Neuronal stem cell (in vitro differentiated cells): ENCODE measurements at regions not wholly inside any gene's neighbourhood (a gene's known extent, or its start where the extent isn't known, plus 50 kb on each side); places are given as distances from the start of the nearest gene placed in this dataset.

Experiments used
- DNase-seq: peaks from one replicate; pipeline ENCODE4 v3.0.0-alpha.2; 2013; ENCODE audit warnings: low spot score
- H2AFZ ChIP-seq: one replicate; pipeline ENCODE4 v1.6.1; 2013; ENCODE audit warnings: mild to moderate bottlenecking, low read length, inconsistent platforms
- H2AK5ac ChIP-seq: 2 replicates; pipeline ENCODE4 v1.6.1; 2013; ENCODE audit warnings: low read depth, mild to moderate bottlenecking, inconsistent platforms, low read length, moderate library complexity, mixed read lengths
- H2BK120ac ChIP-seq: 2 replicates; pipeline ENCODE4 v1.6.1; 2013; ENCODE audit warnings: low read depth, mild to moderate bottlenecking, inconsistent platforms, low read length, moderate library complexity, mixed read lengths
- H2BK12ac ChIP-seq: one replicate; pipeline ENCODE4 v1.6.1; 2013; ENCODE audit warnings: low read length, inconsistent platforms
- H2BK15ac ChIP-seq: 2 replicates; pipeline ENCODE4 v1.6.1; 2013; ENCODE audit warnings: mild to moderate bottlenecking, low read length, inconsistent platforms, mixed read lengths
- H2BK5ac ChIP-seq: one replicate; pipeline ENCODE4 v1.6.1; 2013; ENCODE audit warnings: inconsistent platforms, mild to moderate bottlenecking, low read length, moderate library complexity
- H3K14ac ChIP-seq: one replicate; pipeline ENCODE4 v1.6.1; 2013; ENCODE audit warnings: low read length, inconsistent platforms
- H3K18ac ChIP-seq: 2 replicates; pipeline ENCODE4 v1.6.1; 2013; ENCODE audit warnings: low read length, inconsistent platforms
- H3K23ac ChIP-seq: 2 replicates; pipeline ENCODE4 v1.6.1; 2013; ENCODE audit warnings: low read depth, mild to moderate bottlenecking, mixed read lengths, low read length, inconsistent platforms; ENCODE audit not compliant: poor library complexity
- H3K27ac ChIP-seq: replicated peaks from 3 replicates; pipeline ENCODE4 v1.5.1; 2013; ENCODE audit warnings: low read length, inconsistent platforms
- H3K27me3 ChIP-seq, 3 experiments: 2 replicates each; pipeline ENCODE4 v1.6.1; 2013; ENCODE audit warnings: low read length in 3 of 3, mild to moderate bottlenecking in 2 of 3, inconsistent platforms in 1 of 3, low read depth in 1 of 3, mixed read lengths in 1 of 3, moderate library complexity in 1 of 3; ENCODE audit not compliant: control insufficient read depth in 3 of 3, insufficient read depth in 3 of 3
- H3K36me3 ChIP-seq, 2 donors: replicated peaks in 1 of 2; 2 replicates each; pipeline ENCODE4 v1.6.1; 2013; ENCODE audit warnings: low read length in 2 of 2; ENCODE audit not compliant: control insufficient read depth in 2 of 2, insufficient read depth in 2 of 2
- H3K4ac ChIP-seq: 2 replicates; pipeline ENCODE4 v1.6.1; 2013; ENCODE audit warnings: inconsistent platforms, mild to moderate bottlenecking, low read length, moderate library complexity
- H3K4me1 ChIP-seq, 2 donors: 1 replicate in 1 of 2; 2 replicates in 1 of 2; pipeline ENCODE4 v1.6.1; 2013; ENCODE audit warnings: low read length in 2 of 2, low read depth in 1 of 2; ENCODE audit not compliant: control insufficient read depth in 2 of 2, insufficient read depth in 1 of 2
- H3K4me2 ChIP-seq: one replicate; pipeline ENCODE4 v1.6.1; 2013; ENCODE audit warnings: mild to moderate bottlenecking, low read length, inconsistent platforms; ENCODE audit not compliant: insufficient read depth, poor library complexity, severe bottlenecking
- H3K4me3 ChIP-seq, 2 donors: 2 replicates each; pipeline ENCODE4 v1.5.1; 2013; ENCODE audit warnings: low read length in 2 of 2, mild to moderate bottlenecking in 2 of 2, inconsistent platforms in 1 of 2, moderate library complexity in 1 of 2
- H3K79me1 ChIP-seq: one replicate; pipeline ENCODE4 v1.6.1; 2013; ENCODE audit warnings: low read depth, mild to moderate bottlenecking, inconsistent platforms, low read length, moderate library complexity
- H3K9ac ChIP-seq: one replicate; pipeline ENCODE4 v1.6.1; 2013; ENCODE audit warnings: mild to moderate bottlenecking, low read depth, low read length, inconsistent platforms; ENCODE audit not compliant: poor library complexity
- H3K9me3 ChIP-seq, 2 donors: replicated peaks in 1 of 2; 2 replicates each; pipeline versions ENCODE3 to v1.6.1; 2013; ENCODE audit warnings: low read length in 2 of 2, mild to moderate bottlenecking in 2 of 2, inconsistent platforms in 1 of 2, low read depth in 1 of 2, mixed read lengths in 1 of 2, moderate library complexity in 1 of 2; ENCODE audit not compliant: control insufficient read depth in 2 of 2, insufficient read depth in 1 of 2
- H4K8ac ChIP-seq: one replicate; pipeline ENCODE4 v1.6.1; 2013; ENCODE audit warnings: low read depth, mild to moderate bottlenecking, inconsistent platforms, low read length, moderate library complexity
- H4K91ac ChIP-seq: one replicate; pipeline ENCODE4 v1.6.1; 2013; ENCODE audit warnings: low read length, low read depth, mild to moderate bottlenecking, inconsistent platforms; ENCODE audit not compliant: poor library complexity
- WGBS, 2 donors: extraction: QIAGEN DNeasy Blood & Tissue Kit; methylation state at CpG; one replicate each; pipeline ENCODE4 v1.1.7; 2013; ENCODE audit warnings: missing lambda C conversion rate in 2 of 2, mixed read lengths in 1 of 2; ENCODE audit not compliant: insufficient read length in 2 of 2, insufficient replicate concordance in 1 of 2; ENCODE audit errors: extremely low coverage in 2 of 2; 5-methylcytosine and 5-hydroxymethylcytosine counted together

DNA sequence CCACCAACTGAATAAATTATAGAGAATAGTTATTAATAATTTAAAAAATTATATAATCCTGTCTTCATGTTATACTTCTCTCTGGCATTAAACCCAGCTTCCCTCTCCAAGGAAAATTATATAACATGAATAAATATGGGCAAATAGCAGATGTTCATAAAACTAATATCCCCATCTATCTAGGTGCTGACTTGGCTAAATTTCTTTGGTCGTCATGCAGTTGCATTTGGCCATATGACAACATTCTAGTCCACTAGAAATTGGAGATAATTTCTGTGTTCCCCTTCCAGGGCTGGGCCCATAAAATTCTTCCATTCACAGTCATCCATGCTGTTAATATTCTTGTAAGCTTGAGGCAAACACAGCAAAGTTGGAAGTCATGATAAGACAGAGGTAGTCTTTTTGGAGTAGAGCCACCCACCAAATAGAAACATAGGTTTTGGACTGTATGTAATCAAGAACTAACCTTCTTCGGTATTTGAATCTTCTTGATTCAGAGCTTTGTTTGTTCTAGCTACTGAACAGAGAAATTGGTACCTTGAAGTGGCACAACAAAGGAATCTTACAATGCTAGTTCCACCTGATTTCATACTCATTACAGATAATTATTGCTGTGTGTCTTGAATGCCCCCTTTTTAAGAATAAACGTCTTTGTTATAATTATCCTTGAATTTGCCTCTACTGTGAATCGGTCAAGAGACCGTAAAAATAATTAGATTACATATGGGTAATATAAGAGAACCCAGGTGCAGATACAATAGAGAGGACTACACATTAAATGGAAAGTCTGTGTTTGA lies 678.5 kb upstream of the PCDH20 start:
- Histone ChIP-seq H3K4me2 (no peak overlapping the region), H2BK5ac (no peak overlapping the region), H4K91ac (no peak overlapping the region), H3K27me3 (no peaks in the 10 kb centered on the region), H3K18ac (no peak overlapping the region), H3K4ac (no peak overlapping the region), H2AFZ (no peak overlapping the region), H2BK15ac (no peak overlapping the region), H2AK5ac (no peak overlapping the region), H3K9me3 (no peaks in the 10 kb centered on the region), H3K27ac (no peak overlapping the region), H4K8ac (no peak overlapping the region), H3K4me3 (no peak overlapping the region), H2BK12ac (no peak overlapping the region), H3K9ac (no peak overlapping the region), H3K14ac (no peak overlapping the region), H3K79me1 (no peaks in the 10 kb centered on the region), H3K36me3 (no peaks in the 10 kb centered on the region), H3K4me1 (no peaks in the 10 kb centered on the region), H2BK120ac (no peak overlapping the region), H3K23ac (no peak overlapping the region)
- DNase-seq: no peak
- WGBS, 2 donors: no CpG with 5 or more reads among the region's 5 CpGs

DNA sequence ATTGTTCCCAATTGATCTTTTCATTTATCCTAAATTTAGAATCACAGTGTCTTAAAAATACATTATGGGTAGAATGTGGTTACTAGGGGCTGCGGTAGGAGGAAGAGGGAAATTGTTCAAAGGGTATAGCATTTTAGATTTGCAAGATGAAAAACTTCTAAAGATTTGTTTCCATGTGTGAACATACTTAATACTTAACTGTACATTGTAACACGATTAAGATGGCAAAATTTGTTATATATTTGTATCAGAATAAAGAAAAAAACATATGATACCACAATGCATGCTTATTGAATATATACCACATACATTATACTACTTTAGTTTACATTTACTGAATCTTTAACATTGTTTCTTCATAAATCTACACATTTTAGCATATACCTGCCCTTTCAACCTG lies 677.3 kb upstream of the PCDH20 start:
- no peak overlapping the region for H3K9ac ChIP-seq
- H3K4ac ChIP-seq: no peak overlapping the region
- H3K4me3 ChIP-seq: no peak overlapping the region
- no peak overlapping the region for H3K18ac ChIP-seq
- no peak overlapping the region for H2BK5ac ChIP-seq
- no peak overlapping the region for H4K8ac ChIP-seq
- H3K23ac ChIP-seq: no peak overlapping the region
- H2BK120ac ChIP-seq: no peak overlapping the region
- no peaks in the 10 kb centered on the region for H3K27me3 ChIP-seq
- H3K79me1 ChIP-seq: no peaks in the 10 kb centered on the region
- no peak overlapping the region for H4K91ac ChIP-seq
- no peak for DNase-seq
- H3K36me3 ChIP-seq: no peaks in the 10 kb centered on the region
- H3K4me1 ChIP-seq: no peaks in the 10 kb centered on the region
- no peak overlapping the region for H2AFZ ChIP-seq
- H3K4me2 ChIP-seq: no peak overlapping the region
- no peak overlapping the region for H3K14ac ChIP-seq
- H2BK12ac ChIP-seq: no peak overlapping the region
- H2AK5ac ChIP-seq: no peak overlapping the region
- H3K9me3 ChIP-seq: no peaks in the 10 kb centered on the region
- no peak overlapping the region for H3K27ac ChIP-seq
- WGBS, 2 donors: no CpG with 5 or more reads among the region's 2 CpGs
- no peak overlapping the region for H2BK15ac ChIP-seq

DNA sequence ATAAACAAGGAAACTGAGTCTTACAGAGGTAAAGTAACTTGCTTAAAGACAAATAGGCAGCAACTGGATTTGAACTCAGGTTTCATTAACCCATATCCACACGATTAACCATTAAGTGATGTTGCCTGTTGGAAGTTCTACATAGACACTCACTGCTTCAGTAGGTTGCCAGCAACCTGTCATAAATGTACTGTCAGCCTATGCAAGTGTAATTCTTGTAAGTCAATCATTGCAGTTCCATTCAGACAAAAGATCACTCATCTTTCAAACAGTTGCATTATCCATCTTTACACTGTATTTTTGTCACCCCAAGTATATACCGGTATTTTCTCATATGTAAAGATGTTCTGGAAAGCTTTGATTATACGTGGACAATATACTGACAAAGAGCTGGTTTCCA lies 676.9 kb upstream of the PCDH20 start:
- DNase-seq: no peak
- Histone ChIP-seq H3K18ac (no peak overlapping the region), H3K79me1 (no peaks in the 10 kb centered on the region), H3K36me3 (no peaks in the 10 kb centered on the region), H4K8ac (no peak overlapping the region), H3K14ac (no peak overlapping the region), H2BK15ac (no peak overlapping the region), H3K23ac (no peak overlapping the region), H3K9ac (no peak overlapping the region), H2BK120ac (no peak overlapping the region), H2AFZ (no peak overlapping the region), H2BK5ac (no peak overlapping the region), H4K91ac (no peak overlapping the region), H3K4me1 (no peaks in the 10 kb centered on the region), H2BK12ac (no peak overlapping the region), H3K27ac (no peak overlapping the region), H3K9me3 (no peaks in the 10 kb centered on the region), H3K4me2 (no peak overlapping the region), H2AK5ac (no peak overlapping the region), H3K27me3 (no peaks in the 10 kb centered on the region), H3K4me3 (no peak overlapping the region), H3K4ac (no peak overlapping the region)
- WGBS, 2 donors: no CpG with 5 or more reads among the region's 3 CpGs

DNA sequence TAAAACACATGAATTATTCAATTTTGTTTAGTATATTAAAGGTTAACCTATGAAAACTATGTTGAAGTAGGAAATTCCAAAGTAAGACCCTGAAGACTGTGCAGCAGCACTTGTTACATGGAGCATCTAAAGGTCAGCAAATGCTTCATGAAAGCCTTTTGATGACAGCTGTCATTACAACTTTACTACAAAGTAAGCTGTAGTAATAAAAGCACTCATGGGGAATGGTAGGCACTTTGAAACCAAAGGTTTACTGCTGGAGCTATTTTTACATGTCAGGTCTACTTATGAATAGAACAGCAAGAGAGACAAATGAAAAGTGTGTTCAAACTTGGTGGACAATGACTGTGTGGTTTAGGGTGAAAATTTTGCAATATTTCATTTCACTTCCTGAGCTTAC lies 672.5 kb upstream of the PCDH20 start:
- Histone ChIP-seq H2BK120ac (no peak overlapping the region), H2AK5ac (no peak overlapping the region), H3K36me3 (no peaks in the 10 kb centered on the region), H2BK5ac (no peak overlapping the region), H4K91ac (no peak overlapping the region), H2BK15ac (no peak overlapping the region), H3K4me3 (no peak overlapping the region), H3K18ac (no peak overlapping the region), H3K9ac (no peak overlapping the region), H3K23ac (no peak overlapping the region), H4K8ac (no peak overlapping the region), H3K79me1 (no peaks in the 10 kb centered on the region), H3K27me3 (no peaks in the 10 kb centered on the region), H3K4me2 (no peak overlapping the region), H3K4me1 (peaks cover 0 to 2% of the 10 kb centered on the region in 2 donors), H3K14ac (no peak overlapping the region), H3K9me3 (no peaks in the 10 kb centered on the region), H2BK12ac (no peak overlapping the region), H2AFZ (no peak overlapping the region), H3K27ac (no peak overlapping the region), H3K4ac (no peak overlapping the region)
- no peak for DNase-seq
